HG03575 (cell line): ENCODE measurements at regions not wholly inside any gene's neighbourhood (a gene's known extent, or its start where the extent isn't known, plus 50 kb on each side); places are given as distances from the start of the nearest gene placed in this dataset.
"Not testable (repeated sequence)": the region's sequence is repeated elsewhere in the genome, so short reads cannot be mapped to it uniquely, and the experiment has no call there.

ENCODE experiments used
- ATAC-seq: cut with Tn5 transposase; IDR thresholded peaks from one replicate; pipeline ENCODE4 v1.9.1; 2021; ENCODE audit not compliant: unreplicated experiment, insufficient number of reproducible peaks, low FRiP score; ENCODE audit errors: extremely low read depth

DNA sequence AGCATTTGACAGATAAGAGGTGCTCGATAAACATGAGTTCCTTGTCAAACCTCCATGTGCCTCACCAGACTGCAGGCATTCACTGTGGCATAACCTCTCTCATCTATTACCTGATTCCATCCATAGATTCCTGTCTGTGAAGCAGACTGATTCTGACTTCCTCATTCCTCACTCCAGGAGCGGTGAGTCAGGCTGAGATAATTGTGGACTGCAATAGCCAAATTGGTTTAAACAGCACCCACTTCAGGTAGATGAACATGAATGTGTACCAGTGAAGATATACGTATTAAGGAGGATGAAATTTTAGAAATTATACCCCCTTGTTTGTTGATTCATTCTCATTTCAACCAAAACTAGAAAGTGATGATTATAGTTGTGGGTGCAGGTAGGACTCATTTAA, 391.2 kb downstream of the HINT1 start:
- no peak for ATAC-seq

DNA sequence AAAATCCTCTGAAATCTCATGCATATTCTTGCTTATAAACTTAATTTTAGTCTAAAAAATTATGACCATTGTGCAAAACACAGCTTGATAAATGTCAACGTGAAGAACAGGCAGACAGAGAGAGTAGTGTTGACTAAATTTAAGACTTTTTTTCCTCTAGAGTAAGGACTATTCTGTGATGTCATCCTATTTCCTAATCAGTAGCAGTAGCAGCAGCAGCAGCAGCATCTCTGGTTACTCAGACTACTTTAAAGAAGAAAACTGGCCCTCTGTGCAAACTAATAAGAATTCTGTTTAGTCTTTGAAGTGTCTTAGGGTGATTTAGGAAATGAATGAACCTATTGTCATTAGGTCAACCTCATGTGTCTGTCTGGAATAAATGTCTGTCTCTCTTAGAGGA, 403.0 kb downstream of the HINT1 start:
- no peak for ATAC-seq

DNA sequence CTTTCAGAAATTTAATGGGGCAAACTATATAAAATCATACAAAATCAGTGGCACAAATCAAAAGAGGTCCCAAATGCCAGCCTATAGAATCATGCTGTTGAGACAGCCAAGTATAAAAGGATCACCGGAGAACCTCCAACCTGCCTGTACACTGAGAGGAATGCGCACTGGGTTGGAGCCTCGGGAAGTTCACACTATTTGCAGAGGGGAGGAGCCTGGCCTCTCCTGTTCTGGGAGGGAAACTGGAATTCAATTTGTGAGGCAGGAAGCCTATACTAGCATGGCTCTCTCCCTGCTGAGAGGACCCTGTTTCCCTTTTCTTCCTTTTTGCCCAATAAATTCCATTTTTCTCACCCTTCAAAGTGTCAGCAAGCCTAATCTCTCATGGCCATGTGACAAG, 406.0 kb downstream of the HINT1 start:
- ATAC-seq = no peak

DNA sequence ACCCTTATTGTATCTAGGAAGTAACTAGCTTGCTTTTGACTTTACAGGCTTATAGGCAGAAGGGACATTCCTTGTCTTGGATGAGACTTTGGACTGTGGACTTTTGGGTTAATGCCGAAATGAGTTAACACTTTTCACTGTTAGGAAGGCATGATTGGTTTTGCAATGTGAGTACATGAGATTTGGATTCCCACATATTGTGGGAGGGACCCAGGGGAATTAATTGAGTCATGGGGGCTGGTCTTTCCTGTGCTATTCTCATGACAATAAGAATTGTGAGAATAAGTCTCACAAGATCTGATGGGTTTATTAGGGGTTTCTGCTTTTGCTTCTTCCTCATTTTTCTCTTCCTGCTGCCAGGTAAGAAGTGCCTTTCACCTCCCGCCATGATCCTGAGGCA, 417.5 kb downstream of the HINT1 start:
- ATAC-seq = no peak

DNA sequence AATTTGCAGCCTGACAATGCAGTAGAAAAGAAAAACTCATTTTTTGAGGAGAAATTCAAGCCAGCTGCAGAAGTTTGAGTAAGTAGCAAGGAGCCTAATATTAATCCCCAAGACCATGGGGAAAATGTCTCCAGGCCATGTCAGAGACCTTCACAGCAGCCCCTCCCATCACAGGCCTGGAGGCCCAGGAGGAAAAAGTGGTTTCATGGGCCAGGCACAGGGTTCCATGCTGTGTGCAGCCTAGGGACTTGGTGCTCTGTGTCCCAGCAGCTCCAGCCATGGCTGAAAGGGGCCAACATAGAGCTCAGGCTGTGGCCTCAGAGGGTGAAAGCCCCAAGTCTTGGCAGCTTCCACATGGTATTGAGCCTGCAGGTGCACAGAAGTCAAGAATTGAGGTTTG, 418.4 kb downstream of the HINT1 start:
- ATAC-seq = not testable (repeated sequence)

DNA sequence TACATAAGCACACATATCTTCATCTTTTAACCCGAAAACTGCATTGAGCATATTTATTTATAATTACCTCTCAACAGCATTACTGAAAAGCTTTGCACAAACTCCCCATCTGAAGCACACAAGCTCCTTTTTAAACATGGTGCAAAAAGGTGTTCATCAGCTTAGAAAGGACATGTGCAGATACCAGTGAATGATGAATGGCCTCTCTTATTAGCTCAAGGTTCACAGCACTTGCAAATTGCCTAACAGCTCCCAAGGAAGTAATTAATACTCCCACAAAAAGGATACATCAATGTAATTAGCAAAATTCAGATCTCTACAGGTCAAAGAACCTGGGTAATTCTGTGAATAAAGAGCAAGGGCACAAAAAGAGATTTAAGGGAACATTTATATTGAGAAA, 422.0 kb downstream of the HINT1 start:
- ATAC-seq = no peak

DNA sequence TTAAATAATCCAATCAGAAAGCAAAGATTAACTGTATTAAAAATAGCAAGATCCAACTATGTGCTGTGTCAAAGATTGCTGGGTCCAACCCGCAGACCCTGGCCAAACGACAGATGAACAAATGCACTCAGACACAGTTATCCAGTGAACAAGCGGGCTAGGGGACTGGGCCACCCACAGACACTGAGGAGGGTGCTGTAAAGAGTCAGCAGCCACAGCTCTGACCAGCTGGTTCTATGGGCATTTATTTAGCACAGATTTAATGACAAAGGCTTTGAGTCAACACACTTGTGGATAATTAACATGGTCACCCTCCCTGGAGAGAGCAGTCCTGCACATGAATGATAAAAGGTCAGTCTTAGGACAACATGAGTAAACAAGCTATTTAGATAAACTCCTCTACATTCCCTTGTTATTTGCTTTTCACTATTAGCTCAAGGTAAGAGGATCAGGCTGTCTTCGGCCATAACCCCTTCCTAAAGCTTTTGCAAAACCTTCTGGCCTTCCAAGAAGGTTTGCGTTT, 424.9 kb downstream of the HINT1 start:
- ATAC-seq = no peak

DNA sequence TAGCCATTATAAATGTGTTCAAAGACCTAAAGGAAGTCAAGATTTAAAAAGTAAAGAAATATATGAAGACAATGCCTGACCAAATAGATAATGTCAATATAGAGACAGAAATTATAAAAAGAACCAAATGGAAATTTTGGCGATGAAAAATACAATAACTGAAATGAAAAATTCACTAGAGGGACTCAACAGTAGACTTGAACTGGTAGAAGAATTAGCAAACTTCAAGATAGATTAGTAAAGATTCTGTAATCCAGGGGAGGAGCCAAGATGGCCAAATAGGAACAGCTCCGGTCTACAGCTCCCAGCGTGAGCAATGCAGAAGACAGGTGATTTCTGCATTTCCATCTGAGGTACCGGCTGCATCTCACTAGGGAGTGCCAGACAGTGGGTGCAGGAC, 433.2 kb downstream of the HINT1 start:
- ATAC-seq = no peak

DNA sequence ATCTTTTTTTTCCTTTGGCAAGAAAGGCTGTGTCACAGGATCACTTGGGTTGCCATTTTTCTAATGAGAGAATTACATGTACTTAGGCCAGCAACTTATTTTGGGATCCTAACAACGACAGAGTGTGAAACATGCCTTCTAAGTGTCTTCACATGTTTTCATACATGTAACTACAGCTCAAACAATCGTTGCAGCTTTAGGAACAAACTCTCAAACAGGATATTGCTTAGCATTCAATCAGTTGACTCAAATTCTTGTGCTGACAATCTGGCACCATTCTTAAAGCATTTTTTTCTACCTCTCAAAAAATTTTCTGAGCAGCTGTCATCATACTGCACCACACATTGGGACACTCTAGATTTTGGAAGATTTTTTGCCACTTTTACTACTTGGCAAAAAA, 435.5 kb downstream of the HINT1 start:
- ATAC-seq = no peak

DNA sequence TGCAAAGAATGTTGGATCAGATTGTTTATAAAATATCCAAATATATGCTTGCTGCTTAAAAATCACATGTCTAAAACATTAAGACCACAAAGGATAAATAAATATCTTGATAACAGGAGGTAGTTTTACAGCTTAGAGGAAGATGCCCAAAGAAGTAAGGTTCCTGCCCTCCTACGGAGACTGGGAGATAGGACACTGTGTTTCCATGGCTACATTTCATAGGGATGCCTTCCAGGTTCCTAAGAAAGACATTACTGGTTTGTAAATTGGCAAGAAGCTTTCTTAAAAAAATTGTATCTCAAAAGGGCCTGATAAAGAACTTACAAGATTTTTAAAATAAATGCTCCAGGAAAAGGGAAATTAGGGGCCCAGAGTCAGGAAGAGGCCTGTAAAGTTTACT, 437.2 kb downstream of the HINT1 start:
- ATAC-seq = no peak

DNA sequence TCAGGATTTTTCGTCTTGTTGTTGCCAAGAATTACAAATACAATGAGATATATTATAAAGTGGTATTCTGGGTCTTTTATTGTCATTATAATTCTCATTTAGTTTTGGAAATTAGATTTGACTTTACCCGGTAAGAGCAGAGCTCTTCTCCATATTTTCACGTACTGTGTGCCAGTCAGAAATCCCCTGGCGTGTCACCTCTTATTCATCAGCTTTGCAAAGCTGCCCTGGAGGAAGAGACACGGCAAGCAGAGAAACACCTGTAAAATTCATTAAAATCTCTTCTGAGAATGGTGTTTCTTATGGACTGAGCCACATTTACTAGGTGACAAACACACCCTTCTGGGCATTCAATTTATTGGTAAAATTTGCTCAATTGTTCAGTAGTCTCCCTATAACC, 440.4 kb downstream of the HINT1 start:
- ATAC-seq = no peak

DNA sequence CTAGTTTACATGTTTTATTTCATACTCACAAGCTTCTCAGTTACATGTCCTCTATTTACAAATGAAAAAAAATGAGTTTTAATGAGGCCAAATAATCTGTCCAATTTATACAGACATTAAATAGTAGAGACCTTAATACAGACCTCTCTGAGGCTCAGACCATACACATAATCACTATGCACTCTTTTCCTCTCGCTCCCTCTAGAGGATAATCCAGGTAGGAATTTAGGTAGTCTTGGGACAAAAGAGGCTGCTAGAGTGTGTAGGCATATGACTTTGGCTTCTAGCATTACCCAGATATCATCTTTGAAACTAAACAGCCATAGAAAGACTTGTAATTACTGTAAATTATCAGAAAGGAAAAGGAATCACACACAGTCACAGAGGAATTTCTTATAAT, 444.7 kb downstream of the HINT1 start:
- no peak for ATAC-seq

DNA sequence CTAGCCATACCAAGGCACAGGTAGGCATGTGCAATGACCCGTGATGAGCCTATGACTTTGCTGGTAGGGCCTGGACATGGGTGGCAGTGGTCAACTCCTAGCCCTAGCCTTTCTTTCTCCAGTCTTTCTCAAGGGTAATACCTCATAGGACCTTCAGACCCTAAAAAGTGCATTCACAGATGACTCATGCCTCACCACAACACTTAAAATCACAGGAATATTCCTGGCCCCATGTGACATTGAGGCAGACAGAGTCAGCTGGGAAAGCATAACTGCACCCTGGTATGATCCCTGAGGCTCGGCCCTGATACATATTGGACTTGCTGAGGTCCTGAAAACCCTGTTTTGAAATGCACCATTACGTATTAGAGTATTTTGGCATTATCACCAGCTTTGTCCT, 449.5 kb downstream of the HINT1 start:
- no peak for ATAC-seq

DNA sequence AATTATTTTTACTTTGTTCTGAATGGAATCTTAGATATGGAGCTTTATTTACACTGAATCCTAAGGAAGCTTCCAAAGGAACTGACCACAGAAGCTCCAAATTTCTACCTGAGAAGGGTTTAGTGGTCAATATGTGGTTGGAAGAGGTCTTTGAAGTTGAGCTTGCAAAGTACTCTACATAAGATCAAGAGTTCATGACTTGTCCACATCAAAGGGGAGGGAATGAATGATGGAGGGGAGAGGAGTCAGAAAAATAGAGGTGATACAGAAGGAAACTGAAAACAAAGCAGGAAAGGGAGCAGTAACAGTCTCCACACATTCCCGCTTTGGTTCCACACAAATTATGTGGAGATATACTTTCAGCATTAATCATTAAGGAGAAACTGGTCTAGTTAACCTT, 450.9 kb downstream of the HINT1 start:
- no peak for ATAC-seq

DNA sequence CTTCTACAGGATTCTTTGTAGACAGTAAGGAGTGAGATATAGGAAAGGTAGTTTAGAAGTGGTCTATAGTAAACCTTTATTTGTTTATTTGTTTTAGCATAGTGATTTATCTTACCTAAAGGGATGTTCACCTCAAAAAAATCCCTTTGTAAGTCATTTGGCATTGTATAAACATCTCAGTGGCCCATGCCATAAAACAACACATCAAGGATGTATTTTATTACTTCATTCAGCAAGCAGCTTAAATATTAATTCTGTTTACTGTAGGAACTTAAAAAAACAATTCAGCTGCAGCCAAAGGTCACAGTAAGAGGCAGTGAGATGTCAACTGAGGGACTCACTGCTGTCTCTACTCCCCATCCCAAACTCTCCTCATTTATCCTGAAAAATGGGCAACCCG, 452.7 kb downstream of the HINT1 start:
- ATAC-seq = no peak

DNA sequence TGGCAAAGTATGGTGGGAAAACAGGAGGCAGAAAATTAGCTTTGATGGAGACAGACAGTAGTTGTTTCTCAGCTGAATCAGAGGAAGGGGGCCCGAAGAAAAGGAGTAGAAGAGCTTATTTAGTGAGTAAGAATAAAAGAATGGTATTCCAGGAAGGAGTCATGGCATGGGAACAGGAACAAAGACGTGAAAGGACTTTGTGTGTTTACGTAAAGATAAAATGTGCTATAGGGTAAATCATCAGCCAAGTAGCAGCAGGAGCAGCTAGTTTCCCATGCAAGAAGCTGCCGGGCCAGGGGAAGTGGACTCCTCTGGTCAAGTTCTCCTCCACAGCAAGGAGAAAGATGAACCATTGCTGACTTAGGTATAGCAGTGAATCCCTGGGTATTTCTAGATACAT, 454.5 kb downstream of the HINT1 start:
- no peak for ATAC-seq

DNA sequence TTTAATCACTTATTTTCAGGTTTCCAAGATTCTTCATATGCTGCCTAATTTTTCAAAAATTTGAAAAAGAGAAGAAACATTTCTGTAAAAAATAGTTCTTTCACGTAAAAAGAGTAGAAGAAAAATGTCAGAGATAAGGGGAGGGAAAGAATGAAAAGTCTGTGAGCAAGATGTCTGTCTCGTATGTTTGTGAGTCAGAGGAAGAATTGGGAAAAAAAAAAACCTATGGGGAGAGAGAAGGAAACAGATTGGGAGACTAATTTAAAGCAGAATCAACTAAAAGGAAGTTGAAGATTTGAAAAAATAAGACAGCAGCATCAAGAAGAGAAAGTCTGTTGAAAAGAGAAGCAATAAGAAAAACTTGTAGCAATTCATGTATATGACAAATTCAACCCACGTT, 456.3 kb downstream of the HINT1 start:
- no peak for ATAC-seq

DNA sequence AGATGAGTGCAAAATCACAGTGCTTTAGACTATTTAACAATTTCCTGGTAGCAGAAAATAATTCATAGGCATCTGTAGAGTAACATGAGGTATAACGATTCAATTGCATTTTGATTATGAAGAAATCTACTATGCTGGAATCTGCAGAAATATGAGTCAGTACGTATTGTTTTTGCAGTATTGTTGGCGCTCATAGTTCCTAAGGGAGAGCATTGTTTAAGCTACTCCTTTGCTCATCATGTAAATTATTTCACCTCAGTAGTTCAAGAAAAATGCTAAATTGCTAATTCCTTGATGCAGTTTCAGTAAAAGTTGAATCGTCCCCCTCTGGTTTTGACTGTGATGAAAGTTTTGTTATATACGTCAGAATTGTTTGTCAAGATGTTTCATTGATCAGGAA, 458.4 kb downstream of the HINT1 start:
- no peak for ATAC-seq

DNA sequence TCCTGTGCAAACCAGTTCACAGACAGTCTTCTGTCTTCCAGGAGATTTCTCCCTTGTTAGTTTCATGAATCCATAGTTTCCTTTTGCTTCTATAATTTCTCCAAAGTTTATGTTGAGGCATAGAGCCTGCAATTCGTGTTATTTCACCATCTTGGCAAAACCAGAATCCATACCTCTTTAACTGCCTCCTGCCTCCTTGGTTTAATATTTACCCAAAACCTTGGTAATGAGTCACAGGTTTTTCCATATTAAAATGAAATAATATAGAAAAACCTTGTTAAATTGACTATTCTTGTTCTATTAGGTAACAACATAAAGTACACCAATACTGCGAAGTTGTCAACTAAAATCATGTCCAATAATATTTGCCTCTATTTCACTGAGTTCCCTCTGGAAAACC, 459.7 kb downstream of the HINT1 start:
- ATAC-seq = no peak

DNA sequence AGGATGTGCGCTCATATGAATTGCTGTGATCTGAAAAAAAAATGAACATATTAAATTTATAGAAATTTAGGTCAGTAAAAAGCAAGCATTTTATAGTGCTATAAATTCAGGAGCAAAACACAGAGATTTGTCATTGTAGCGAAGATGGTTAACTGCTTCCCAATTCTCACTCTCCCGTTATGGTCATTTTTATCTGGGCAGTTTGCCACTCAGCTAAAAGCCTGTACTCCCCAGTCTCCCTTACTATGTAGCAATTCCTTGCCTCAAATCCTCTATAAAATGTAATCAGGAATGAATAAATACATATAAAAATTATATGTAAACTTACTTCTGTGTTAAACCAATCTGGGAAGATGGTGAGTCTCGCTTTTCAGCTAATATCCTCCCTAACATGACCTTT, 471.5 kb downstream of the HINT1 start:
- no peak for ATAC-seq

DNA sequence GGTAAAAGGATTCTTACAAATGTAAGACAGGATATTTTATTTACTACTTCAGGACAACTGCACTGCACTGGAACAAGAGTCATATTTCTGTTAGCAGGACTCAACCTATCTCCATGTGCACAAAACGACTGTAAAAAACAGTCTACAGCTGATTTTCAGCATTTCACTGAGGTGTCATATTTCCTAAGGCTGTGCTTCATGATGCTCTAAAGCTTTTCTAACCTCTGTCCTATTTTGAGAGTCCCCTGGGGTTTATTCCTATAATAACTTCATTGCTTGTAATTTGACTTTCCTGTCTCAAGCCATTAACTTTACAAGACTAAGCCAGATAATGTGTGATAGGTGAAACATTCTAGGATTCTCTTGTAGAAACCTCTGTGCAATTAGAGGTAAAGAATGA, 472.3 kb downstream of the HINT1 start:
- ATAC-seq = no peak

DNA sequence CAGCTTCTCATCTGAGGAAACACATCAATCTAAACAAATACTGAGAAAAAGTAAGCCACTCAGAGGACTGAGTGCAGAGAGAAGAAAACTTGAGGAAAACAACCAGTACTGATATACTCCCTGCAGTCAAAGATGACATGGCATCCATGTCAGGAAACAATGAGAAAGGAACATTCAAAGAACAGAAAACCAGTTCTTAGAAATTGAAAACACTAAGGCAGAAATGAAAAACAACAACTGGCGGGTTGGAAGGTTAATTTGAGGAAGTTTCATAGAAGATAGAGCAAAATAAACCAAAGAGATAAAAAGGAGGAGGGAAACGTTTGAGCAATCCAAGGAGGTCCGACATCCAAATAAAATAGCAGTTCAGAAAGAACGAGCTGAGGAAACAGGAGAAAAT, 475.2 kb downstream of the HINT1 start:
- no peak for ATAC-seq
